ENCODE measurements at regions not wholly inside any gene's neighbourhood (a gene's known extent, or its start where the extent isn't known, plus 50 kb on each side); places are given as distances from the start of the nearest gene placed in this dataset.

DNA sequence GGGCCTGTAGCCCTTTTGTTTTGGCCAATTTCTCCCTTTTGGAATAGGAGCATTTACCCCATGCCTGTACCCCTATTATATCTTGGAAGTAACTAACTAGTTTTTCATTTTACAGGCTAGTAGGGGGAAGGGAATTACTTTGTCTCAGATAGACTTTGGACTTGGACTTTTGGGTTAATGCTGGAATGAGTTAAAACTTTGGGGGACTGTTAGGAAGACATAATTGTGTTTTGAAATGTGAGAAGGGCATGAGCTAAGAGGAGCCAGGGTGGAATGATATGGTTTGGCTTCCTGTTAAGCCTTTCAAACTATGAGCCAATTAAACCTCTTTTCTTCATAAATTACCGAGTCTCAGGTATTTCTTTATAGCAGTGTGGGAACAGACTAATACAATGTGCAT is 168.1 kb downstream of the FGF1 start:
- H3K4me3 ChIP-seq (ENCODE audit: low read depth, low read length): no peak overlapping the region
- no peak for DNase-seq (ENCODE audit: low read depth)
- no peak for TF ChIP-seq CTCF (IDR thresholded peaks at IDR 0.05; ENCODE audit: low read depth, low read length, missing control alignments)

DNA sequence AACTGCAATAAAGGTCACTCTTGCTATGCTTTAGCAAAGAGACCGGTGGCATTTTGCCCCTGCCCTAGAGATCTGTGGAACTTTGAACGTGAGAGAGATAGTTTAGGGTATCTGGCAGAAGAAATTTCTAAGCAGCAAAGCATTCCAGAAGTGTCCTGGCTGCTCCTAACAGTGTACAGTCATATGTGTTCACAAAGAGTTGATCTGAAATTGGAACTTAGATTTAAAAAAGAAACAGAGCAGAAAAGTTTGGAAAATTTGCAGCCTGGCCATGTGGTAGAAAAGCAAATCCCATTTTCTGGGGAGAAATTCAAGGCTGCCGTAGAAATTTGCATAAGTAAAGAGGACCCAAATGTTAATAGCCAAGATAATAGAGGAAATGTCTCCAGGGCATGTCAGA is 169.2 kb downstream of the FGF1 start:
- TF ChIP-seq CTCF (IDR thresholded peaks at IDR 0.05; ENCODE audit: low read depth, low read length, missing control alignments): no peak
- no peak overlapping the region for H3K4me3 ChIP-seq (ENCODE audit: low read depth, low read length)
- no peak for DNase-seq (ENCODE audit: low read depth)

DNA sequence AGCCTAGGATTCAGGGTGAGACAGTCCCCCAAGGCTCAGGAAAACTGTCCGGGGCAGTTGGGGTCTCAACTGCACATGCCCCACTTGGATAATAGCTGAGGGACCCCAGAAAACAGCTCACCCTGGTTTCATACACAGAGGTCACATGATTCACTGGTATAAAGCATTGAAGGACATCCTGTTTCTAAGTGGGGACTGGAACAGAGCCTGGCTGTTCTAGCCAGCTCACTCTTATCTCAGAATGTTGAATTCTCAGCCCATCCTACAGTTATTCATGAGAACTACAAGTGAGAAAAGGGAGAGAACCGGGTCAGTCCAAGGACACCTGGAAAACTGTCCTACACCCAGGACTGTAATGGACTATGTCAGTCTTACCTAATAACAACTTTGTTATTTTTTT is 170.9 kb downstream of the FGF1 start:
- no peak overlapping the region for H3K4me3 ChIP-seq (ENCODE audit: low read depth, low read length)
- DNase-seq (ENCODE audit: low read depth): no peak
- TF ChIP-seq CTCF (IDR thresholded peaks at IDR 0.05; ENCODE audit: low read depth, low read length, missing control alignments): no peak

DNA sequence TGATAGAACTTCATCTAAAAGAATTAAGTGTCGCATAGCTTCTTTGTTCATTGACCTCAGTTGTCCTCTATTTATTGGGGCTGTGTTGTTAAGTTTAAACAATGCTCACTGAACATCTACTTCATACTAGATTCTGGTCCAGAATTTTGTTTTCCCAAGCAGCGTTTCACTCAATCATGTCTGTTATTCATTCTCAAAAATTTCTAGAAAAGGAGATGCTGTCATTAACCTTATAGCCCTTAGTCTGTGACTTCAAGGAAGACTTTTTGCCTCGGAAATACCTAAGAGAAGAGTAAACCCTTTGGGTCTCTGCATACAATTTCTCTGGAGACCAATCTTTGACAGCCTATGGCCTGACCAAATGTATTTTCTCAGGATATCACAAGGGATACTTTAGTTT is 171.7 kb downstream of the FGF1 start:
- no peak for DNase-seq (ENCODE audit: low read depth)
- TF ChIP-seq CTCF (IDR thresholded peaks at IDR 0.05; ENCODE audit: low read depth, low read length, missing control alignments): no peak
- no peak overlapping the region for H3K4me3 ChIP-seq (ENCODE audit: low read depth, low read length)

- DNase-seq (ENCODE audit: low read depth): no peak
- no peak for TF ChIP-seq CTCF (IDR thresholded peaks at IDR 0.05; ENCODE audit: low read depth, low read length, missing control alignments)
- no peak overlapping the region for H3K4me3 ChIP-seq (ENCODE audit: low read depth, low read length)
These were observed 173.5 kb downstream of the FGF1 start for GRCh38 chr5:142512043-142513042.

DNA sequence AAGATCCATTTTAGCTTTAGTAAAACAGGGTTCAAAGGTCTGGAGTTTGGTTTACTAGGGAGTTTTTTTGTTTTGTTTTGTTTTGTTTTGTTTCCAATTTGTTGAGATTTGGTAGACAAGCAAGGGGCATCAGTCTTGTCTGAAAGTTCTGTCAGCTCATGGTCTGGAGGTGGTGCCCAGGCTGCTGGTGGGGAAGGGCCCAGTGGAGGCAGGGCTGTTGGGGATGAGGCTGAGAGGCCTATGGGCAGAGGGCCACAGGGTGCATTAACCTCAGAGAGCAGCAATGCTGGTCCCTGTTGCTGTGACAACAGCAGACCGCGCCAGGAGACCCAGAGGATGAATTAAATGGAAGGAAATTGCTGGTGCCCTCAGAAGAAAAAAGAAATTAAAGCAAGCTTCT is 174.5 kb downstream of the FGF1 start:
- no peak for TF ChIP-seq CTCF (IDR thresholded peaks at IDR 0.05; ENCODE audit: low read depth, low read length, missing control alignments)
- DNase-seq (ENCODE audit: low read depth): no peak
- no peak overlapping the region for H3K4me3 ChIP-seq (ENCODE audit: low read depth, low read length)

DNA sequence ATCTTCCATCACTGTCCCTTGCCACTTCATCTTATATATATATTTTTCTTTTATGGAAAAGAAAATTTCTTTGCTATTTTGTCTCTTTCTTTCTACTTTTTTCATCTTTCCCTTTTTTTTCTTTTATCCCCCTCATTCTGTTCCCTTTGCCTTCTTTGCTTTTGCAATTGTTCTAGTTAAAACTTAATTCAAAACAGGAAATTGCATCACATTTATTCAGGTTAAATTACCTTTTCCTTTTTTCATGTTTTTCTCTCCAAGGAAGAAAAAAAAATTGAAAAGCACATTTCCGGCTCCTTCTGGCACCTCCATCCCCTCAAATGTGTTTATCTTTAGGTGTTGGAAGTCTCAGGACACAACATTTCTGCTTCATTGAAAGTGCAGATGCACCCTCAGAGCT is 176.9 kb downstream of the FGF1 start:
- TF ChIP-seq CTCF (IDR thresholded peaks at IDR 0.05; ENCODE audit: low read depth, low read length, missing control alignments): no peak
- no peak for DNase-seq (ENCODE audit: low read depth)
- no peak overlapping the region for H3K4me3 ChIP-seq (ENCODE audit: low read depth, low read length)
